Activated CD8-positive, alpha-beta memory T cell treated with anti-CD3 and anti-CD28 coated beads for 1 hour (primary cell): ENCODE measurements at regions not wholly inside any gene's neighbourhood (a gene's known extent, or its start where the extent isn't known, plus 50 kb on each side); places are given as distances from the start of the nearest gene placed in this dataset.

Experiments
- DNase-seq, 2 donors: peaks; one replicate each; pipeline ENCODE4 v3.0.0-alpha.2; 2020; ENCODE audit warnings: low read depth in 1 of 2; ENCODE audit errors: extremely low read depth in 1 of 2

DNA sequence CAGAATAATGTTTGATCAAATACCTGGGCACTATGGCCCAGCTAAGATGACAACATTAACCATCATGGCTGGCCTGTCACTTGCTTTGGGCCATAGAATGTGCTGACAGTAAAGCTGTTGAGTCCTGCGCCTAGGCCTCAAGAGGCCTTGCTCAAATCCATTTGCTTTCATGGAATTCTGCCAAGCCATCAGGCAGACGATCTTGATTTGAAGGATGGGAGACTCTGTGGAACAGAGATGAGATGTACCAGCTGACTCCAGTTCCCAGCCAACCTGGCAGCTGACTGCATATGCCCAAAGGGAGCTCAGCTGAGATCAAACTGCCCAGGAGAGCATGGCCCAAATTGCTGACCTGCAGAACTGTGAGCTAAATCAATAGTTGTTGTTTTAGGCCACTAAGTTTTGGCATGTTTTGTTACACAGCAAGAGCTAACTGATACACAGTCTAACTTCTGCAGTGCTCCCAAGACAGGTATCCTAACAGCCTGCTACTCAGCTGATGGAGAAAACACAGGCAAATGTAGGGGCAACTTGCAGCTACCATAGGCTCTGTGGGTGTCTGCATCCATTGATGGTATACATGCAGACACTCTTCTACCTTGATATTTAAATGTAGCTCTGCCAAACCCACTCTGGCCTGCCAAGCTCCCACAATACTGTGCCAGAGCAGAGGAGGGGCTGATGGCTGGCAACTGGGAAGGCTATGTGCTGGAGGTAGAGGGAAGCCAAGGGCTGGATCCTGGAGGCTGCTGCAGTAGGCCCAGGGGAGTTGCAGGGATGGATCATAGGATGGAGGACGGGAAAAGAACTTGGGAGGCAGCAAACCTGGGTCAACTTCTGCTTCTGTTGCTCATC, 55.2 kb upstream of the RNF24 start:
- no peak for DNase-seq

DNA sequence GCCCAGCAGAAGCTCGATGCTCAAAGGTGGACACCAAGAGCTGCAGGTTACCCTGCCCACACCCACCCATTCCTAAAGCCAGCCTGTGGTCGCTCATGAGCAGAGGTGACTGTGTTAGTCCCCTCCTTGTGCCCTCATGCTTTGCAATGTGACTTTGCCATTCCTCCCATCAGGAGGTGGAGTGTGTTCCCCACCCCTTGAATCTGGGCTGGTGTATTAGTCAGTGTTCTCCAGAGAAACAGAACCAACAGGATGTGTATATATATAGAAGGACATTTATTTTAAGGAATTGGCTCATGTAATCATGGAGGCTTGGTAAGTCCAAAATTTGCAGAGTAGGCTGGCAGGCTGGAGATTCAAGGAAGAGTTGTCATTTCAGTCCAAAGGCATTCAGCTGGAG, 54.4 kb upstream of the RNF24 start:
- no peak for DNase-seq

DNA sequence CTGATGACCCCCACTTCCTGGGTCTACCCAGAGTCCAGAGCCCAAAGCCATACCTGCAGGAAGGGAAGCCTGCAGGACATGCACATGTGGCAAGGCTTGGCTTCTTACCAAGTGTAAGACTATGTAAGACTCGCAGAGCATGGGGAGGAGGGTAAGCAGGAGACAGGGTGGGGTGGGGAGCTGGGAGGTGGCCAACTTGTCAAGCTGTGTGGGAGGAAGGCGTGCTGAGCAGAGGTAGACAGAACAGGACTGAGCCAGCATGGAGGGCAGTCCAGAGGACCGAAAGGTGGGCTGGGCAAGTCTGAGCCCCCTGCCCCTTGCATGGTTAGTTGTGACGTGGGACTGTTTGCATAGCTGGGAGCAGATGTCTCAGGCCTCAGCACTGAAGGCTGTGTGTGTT, 53.4 kb upstream of the RNF24 start:
- no peak for DNase-seq

DNA sequence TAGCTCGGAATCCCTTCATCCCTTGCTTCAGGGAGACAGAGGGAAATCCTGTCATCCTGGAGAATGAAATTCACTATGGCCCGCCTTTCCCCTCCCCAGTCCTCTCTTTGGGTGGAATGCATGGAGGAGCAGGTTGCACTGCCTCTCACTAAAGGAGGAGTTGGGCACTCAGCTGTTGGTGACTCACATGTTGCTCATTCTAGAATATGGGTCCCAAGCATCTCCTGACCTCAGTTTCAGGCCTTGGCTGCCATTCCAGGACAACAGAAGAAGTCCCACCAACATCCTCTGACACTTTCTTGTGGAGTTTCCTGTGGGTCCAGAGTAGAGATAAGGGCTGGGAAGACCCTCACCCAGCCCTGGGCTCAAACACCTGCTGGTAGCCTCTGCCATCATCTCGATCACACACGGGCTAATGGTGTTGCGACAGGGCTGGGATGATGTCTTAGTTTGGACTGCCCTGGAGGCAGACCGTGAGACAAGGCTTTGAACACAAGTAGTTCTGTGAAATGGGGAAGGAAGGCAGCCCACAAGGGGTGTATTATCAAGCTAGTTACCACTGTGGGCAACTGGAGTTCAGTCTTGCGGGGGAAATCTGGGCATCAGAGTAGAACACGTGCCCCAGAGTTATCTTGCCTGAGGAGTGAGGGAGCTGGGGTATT, 52.4 kb upstream of the RNF24 start:
- no peak for DNase-seq

DNA sequence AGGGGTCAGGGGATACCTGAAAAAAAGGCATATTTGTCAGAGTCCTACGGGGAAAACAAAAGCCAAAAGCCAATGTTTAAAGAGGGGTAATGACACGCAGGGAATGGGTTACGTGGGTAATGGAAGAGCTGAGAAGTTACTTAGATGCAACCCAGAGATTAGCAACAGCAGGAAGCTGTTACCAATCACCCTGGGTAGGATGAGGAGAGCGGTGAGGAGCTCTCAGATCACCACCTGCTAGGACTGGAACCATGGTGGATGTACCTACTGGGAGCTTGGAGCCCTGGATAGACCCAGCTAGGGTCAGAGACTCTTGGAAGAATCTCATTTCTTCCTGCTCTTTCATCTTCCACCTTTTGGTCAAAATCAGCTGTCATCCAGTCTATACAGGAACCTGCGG, 51.2 kb upstream of the RNF24 start:
- DNase-seq: no peak

DNA sequence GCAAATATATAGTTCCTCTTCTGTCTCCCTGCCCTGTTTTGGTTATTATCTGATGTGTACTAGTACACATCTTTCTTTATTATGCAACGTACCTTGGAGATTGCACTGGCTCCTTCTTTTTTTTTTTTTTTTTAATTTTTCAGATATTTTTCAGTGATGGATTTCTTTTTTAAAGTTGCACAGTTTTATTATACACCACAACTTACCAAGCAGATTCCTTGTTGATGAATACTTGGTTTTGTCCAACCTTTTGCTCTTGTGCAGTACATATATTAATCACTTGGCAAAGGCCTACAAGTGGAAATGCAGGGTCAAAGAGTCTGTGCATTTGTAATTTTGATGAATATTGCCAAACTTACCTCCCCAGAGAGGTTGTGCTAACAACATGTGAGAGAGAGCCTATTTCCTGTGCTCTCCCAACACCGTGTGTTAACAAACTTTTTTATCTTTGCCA, 50.1 kb upstream of the RNF24 start:
- DNase-seq: no peak
